HG02981 (cell line): ENCODE measurements at regions not wholly inside any gene's neighbourhood (a gene's known extent, or its start where the extent isn't known, plus 50 kb on each side); places are given as distances from the start of the nearest gene placed in this dataset.

Source experiments
- ATAC-seq: cut with Tn5 transposase; IDR thresholded peaks from one replicate; pipeline ENCODE4 v1.9.1; 2021; ENCODE audit warnings: mild to moderate bottlenecking, moderate library complexity; ENCODE audit not compliant: unreplicated experiment

- no peak for ATAC-seq
Measured at GRCh38 chr12:92289629-92290349, 144.1 kb upstream of the BTG1 start.

GRCh38 chr12:92288561-92288960 lies 142.9 kb upstream of the BTG1 start:
- ATAC-seq: no peak

GRCh38 chr12:92278378-92278828 lies 132.8 kb upstream of the BTG1 start:
- ATAC-seq: no peak

- ATAC-seq: no peak
Measured at GRCh38 chr12:92277795-92278194, 132.1 kb upstream of the BTG1 start.

GRCh38 chr12:92276276-92276675 lies 130.6 kb upstream of the BTG1 start:
- ATAC-seq: no peak

GRCh38 chr12:92275443-92276154 lies 130.0 kb upstream of the BTG1 start:
- no peak for ATAC-seq

- no peak for ATAC-seq
Measured at GRCh38 chr12:92273076-92273475, 127.4 kb upstream of the BTG1 start.

- ATAC-seq: no peak
Measured at GRCh38 chr12:92272061-92272964, 126.7 kb upstream of the BTG1 start.

GRCh38 chr12:92271341-92271740 lies 125.7 kb upstream of the BTG1 start:
- no peak for ATAC-seq

GRCh38 chr12:92270521-92270920 lies 124.9 kb upstream of the BTG1 start:
- no peak for ATAC-seq

- no peak for ATAC-seq
Measured at GRCh38 chr12:92268946-92269345, 123.3 kb upstream of the BTG1 start.

GRCh38 chr12:92261692-92262091 lies 116.0 kb upstream of the BTG1 start:
- no peak for ATAC-seq

GRCh38 chr12:92261071-92261470 lies 115.4 kb upstream of the BTG1 start:
- ATAC-seq: no peak

GRCh38 chr12:92259696-92260251 lies 114.1 kb upstream of the BTG1 start:
- no peak for ATAC-seq

- no peak for ATAC-seq
Measured at GRCh38 chr12:92259291-92259690, 113.6 kb upstream of the BTG1 start.

GRCh38 chr12:92257261-92257660 lies 111.6 kb upstream of the BTG1 start:
- no peak for ATAC-seq

GRCh38 chr12:92255741-92256140 lies 110.1 kb upstream of the BTG1 start:
- no peak for ATAC-seq

- ATAC-seq: no peak
Measured at GRCh38 chr12:92253301-92253700, 107.7 kb upstream of the BTG1 start.

- no peak for ATAC-seq
Measured at GRCh38 chr12:92248977-92249376, 103.3 kb upstream of the BTG1 start.

GRCh38 chr12:92244036-92244435 lies 98.4 kb upstream of the BTG1 start:
- no peak for ATAC-seq

GRCh38 chr12:92242907-92243306 lies 97.3 kb upstream of the BTG1 start:
- ATAC-seq: no peak
